Astrocyte (in vitro differentiated cells and primary cell): ENCODE measurements at regions not wholly inside any gene's neighbourhood (a gene's known extent, or its start where the extent isn't known, plus 50 kb on each side); places are given as distances from the start of the nearest gene placed in this dataset.

ENCODE experiments used
- CTCF ChIP-seq: IDR thresholded peaks from 2 replicates; pipeline ENCODE4 v1.5.1; 2011; ENCODE audit warnings: low read depth, mild to moderate bottlenecking, inconsistent platforms, low read length, moderate library complexity; ENCODE audit not compliant: insufficient read depth
- EZH2 ChIP-seq: IDR thresholded peaks from 2 replicates; pipeline ENCODE4 v1.6.1; 2012; ENCODE audit warnings: mild to moderate bottlenecking, low read length, inconsistent platforms; ENCODE audit not compliant: insufficient read depth

GRCh38 chr16:72311426-72311825 is 139.5 kb upstream of the PMFBP1 start:
- TF ChIP-seq CTCF: no peak
- no peak for TF ChIP-seq EZH2
